ENCODE measurements at regions not wholly inside any gene's neighbourhood (a gene's known extent, or its start where the extent isn't known, plus 50 kb on each side); places are given as distances from the start of the nearest gene placed in this dataset.

DNA sequence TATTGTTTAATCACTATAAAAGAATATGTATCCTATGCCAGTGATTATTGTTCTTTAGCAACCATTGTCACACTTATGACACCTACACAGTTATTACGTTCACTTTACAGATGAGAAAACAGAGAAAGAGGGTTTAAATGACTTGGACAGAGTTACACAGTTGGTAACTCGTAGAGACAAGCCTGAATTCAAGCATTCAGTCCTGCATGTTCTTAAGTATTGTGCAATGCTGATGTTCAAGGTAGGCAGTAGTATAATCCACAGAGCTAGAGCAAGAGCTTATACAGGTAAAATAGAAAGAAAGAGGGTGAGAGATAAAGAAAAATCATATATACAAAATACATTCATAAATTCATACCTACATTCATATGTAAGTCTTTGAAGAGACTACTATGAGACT lies 249.8 kb upstream of the ANXA10 start:
- TF ChIP-seq, protein P1, sequence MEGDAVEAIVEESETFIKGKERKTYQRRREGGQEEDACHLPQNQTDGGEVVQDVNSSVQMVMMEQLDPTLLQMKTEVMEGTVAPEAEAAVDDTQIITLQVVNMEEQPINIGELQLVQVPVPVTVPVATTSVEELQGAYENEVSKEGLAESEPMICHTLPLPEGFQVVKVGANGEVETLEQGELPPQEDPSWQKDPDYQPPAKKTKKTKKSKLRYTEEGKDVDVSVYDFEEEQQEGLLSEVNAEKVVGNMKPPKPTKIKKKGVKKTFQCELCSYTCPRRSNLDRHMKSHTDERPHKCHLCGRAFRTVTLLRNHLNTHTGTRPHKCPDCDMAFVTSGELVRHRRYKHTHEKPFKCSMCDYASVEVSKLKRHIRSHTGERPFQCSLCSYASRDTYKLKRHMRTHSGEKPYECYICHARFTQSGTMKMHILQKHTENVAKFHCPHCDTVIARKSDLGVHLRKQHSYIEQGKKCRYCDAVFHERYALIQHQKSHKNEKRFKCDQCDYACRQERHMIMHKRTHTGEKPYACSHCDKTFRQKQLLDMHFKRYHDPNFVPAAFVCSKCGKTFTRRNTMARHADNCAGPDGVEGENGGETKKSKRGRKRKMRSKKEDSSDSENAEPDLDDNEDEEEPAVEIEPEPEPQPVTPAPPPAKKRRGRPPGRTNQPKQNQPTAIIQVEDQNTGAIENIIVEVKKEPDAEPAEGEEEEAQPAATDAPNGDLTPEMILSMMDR (IDR thresholded peaks at IDR 0.05; ENCODE audit: insufficient read depth, low read depth, low read length) = no peak
- TF ChIP-seq EZH2 (IDR thresholded peaks at IDR 0.05; ENCODE audit: insufficient read depth, low read length) = no peak

Data from astrocyte (in vitro differentiated cells and primary cell).